Left lobe of liver (tissue), 2 donors: ENCODE measurements at regions not wholly inside any gene's neighbourhood (a gene's known extent, or its start where the extent isn't known, plus 50 kb on each side); places are given as distances from the start of the nearest gene placed in this dataset.
"Not testable (repeated sequence)": the region's sequence is repeated elsewhere in the genome, so short reads cannot be mapped to it uniquely, and the experiment has no call there.

Source experiments
- ATAC-seq: fragments of 200-7000 bp; cut with Tn5 transposase; one replicate; pipeline ENCODE4 v1.9.1; 2020; ENCODE audit warnings: mild to moderate bottlenecking, moderate library complexity
- DNase-seq: peaks from one replicate; pipeline ENCODE4 v3.0.0-alpha.2; 2020; ENCODE audit warnings: low spot score
- donor health status: DM: no; HTN: no; CAD: no; lungs with moderate emphysema.
- donor health status: DM: no; HTN: yes; CAD: no.

- DNase-seq = no peak
These were observed 602.3 kb upstream of the MMS22L start for GRCh38 chr6:97885325-97885724.

GRCh38 chr6:97885828-97886227 is 602.8 kb upstream of the MMS22L start:
- DNase-seq = no peak
- ATAC-seq = no peak

More at GRCh38 chr6:97885325-97885724, 602.3 kb upstream of the MMS22L start:
- no peak for ATAC-seq

GRCh38 chr6:97901531-97901930 is 618.5 kb upstream of the MMS22L start:
- DNase-seq = no peak
- ATAC-seq = no peak

GRCh38 chr6:97909380-97909779 is 626.4 kb upstream of the MMS22L start:
- DNase-seq (no peak), ATAC-seq (no peak)

- ATAC-seq (no peak), DNase-seq (no peak)
These were observed 630.7 kb upstream of the MMS22L start for GRCh38 chr6:97913721-97914120.

- no peak for ATAC-seq
- DNase-seq = no peak
These were observed 631.9 kb upstream of the MMS22L start for GRCh38 chr6:97914912-97915311.

- ATAC-seq (no peak), DNase-seq (no peak)
These were observed 632.5 kb upstream of the MMS22L start for GRCh38 chr6:97915537-97915936.

GRCh38 chr6:97917369-97917768 is 634.4 kb upstream of the MMS22L start:
- no peak for ATAC-seq
- DNase-seq = no peak

GRCh38 chr6:97919046-97919445 is 636.0 kb upstream of the MMS22L start:
- DNase-seq = no peak
- ATAC-seq = no peak

- no peak for DNase-seq
- ATAC-seq = no peak
These were observed 636.6 kb upstream of the MMS22L start for GRCh38 chr6:97919631-97920030.

GRCh38 chr6:97923249-97923648 is 640.2 kb upstream of the MMS22L start:
- no peak for ATAC-seq
- no peak for DNase-seq

GRCh38 chr6:97925504-97925903 is 642.5 kb upstream of the MMS22L start:
- no peak for ATAC-seq
- no peak for DNase-seq

- DNase-seq (no peak), ATAC-seq (no peak)
These were observed 656.6 kb upstream of the MMS22L start for GRCh38 chr6:97939440-97940168.

GRCh38 chr6:97947841-97948240 is 664.8 kb upstream of the MMS22L start:
- ATAC-seq = no peak
- DNase-seq = no peak

GRCh38 chr6:97958134-97958533 is 675.1 kb upstream of the MMS22L start:
- no peak for ATAC-seq
- DNase-seq = no peak

GRCh38 chr6:97963193-97963592 is 680.2 kb upstream of the MMS22L start:
- ATAC-seq (no peak), DNase-seq (no peak)

- ATAC-seq = no peak
- no peak for DNase-seq
These were observed 686.0 kb upstream of the MMS22L start for GRCh38 chr6:97969065-97969464.

- DNase-seq (no peak), ATAC-seq (no peak)
These were observed 694.1 kb upstream of the MMS22L start for GRCh38 chr6:97977084-97977483.

- ATAC-seq = no peak
- DNase-seq = no peak
These were observed 695.8 kb upstream of the MMS22L start for GRCh38 chr6:97978855-97979271.

GRCh38 chr6:97979285-97979684 is 696.3 kb upstream of the MMS22L start:
- not testable (repeated sequence) for ATAC-seq, DNase-seq

GRCh38 chr6:97989451-97989850 is 706.4 kb upstream of the MMS22L start:
- DNase-seq (no peak), ATAC-seq (no peak)

GRCh38 chr6:97995158-97995557 is 712.1 kb upstream of the MMS22L start:
- no peak for ATAC-seq
- DNase-seq = no peak

GRCh38 chr6:98002678-98003077 is 719.7 kb upstream of the MMS22L start:
- no peak for ATAC-seq
- DNase-seq = no peak
